Psoas muscle (tissue), 7 donors: ENCODE measurements at regions not wholly inside any gene's neighbourhood (a gene's known extent, or its start where the extent isn't known, plus 50 kb on each side); places are given as distances from the start of the nearest gene placed in this dataset.
"Not testable (repeated sequence)": the region's sequence is repeated elsewhere in the genome, so short reads cannot be mapped to it uniquely, and the experiment has no call there.

Experiments
- ATAC-seq, 4 donors: fragments of 200-7000 bp; cut with Tn5 transposase; one replicate each; pipeline ENCODE4 v1.9.1; 2020; ENCODE audit warnings: moderate library complexity in 3 of 4, mild to moderate bottlenecking in 2 of 4
- DNase-seq, 2 donors: peaks; one replicate each; pipeline ENCODE4 v3.0.0-alpha.2; 2020
- H3K27ac ChIP-seq: fragments of 200-600 bp; one replicate; pipeline ENCODE4 v1.8.0; 2022
- H3K27me3 ChIP-seq, 3 donors: fragments of 200-600 bp in 1 of 3; one replicate each; pipeline versions ENCODE4 v1.6.1 to v1.8.0; 2013 to 2022; ENCODE audit warnings: low read length in 2 of 3, mild to moderate bottlenecking in 2 of 3, moderate library complexity in 1 of 3; ENCODE audit not compliant: insufficient read depth in 3 of 3
- H3K36me3 ChIP-seq, 2 donors: fragments of 200-600 bp in 1 of 2; one replicate each; pipeline versions ENCODE4 v1.6.1 to v1.8.0; 2013 to 2022; ENCODE audit warnings: low read depth in 1 of 2, mild to moderate bottlenecking in 1 of 2, moderate library complexity in 1 of 2; ENCODE audit not compliant: insufficient read depth in 1 of 2
- H3K4me1 ChIP-seq: fragments of 200-600 bp; one replicate; pipeline ENCODE4 v1.8.0; 2022
- H3K4me3 ChIP-seq: fragments of 200-600 bp; one replicate; pipeline ENCODE4 v1.8.0; 2022; ENCODE audit warnings: mild to moderate bottlenecking
- H3K9me3 ChIP-seq: fragments of 200-600 bp; one replicate; pipeline ENCODE4 v1.8.0; 2022
- CTCF ChIP-seq: fragments of 200-600 bp; IDR thresholded peaks from one replicate; pipeline ENCODE4 v1.8.0; 2022; ENCODE audit warnings: antibody characterized with exemption
- WGBS, 3 donors: extraction: QIAGEN DNeasy Blood & Tissue Kit; methylation state at CpG; one replicate each; pipeline versions ENCODE4 v1.1.6 to v1.1.7; 2013; 5-methylcytosine and 5-hydroxymethylcytosine counted together
- intact Hi-C, 2 donors: fragments of 100-400 bp; cut with DNase I; formaldehyde crosslinking; loops; one replicate each; pipeline versions ENCODE4 v1.11.0 to v1.14.2; 2022
- donor health status: healthy with polysubstance abuse.
- donor health status: DM: no; HTN: no; CAD: no; lungs with moderate emphysema.
- donor health status: Bipolar disorder and iron deficiency.
- donor health status: healthy.
- donor health status: DM: yes; HTN: yes; CAD: no.
- donor health status: DM: no; HTN: no; CAD: no.
- donor health status: DM: yes; HTN: yes; CAD: no.

GRCh38 chr12:54721312-54721711, 73.1 kb upstream of the DCD start:
- no peak for DNase-seq
- peaks cover 0 to 5% (median 2%) of the 10 kb centered on the region in 3 donors for H3K27me3 ChIP-seq
- ATAC-seq, result no peak
- intact Hi-C loops, result no loop called here
- WGBS, 3 donors, result 66 to 74% (median 66%) methylated on average over 3 of the region's 3 CpGs
- no peak overlapping the region for H3K27ac ChIP-seq
- no peaks in the 10 kb centered on the region for H3K9me3 ChIP-seq
- H3K36me3 ChIP-seq, result no peaks in the 10 kb centered on the region
- no peaks in the 10 kb centered on the region for H3K4me1 ChIP-seq
- no peak overlapping the region for H3K4me3 ChIP-seq
- TF ChIP-seq CTCF, result no peak

GRCh38 chr12:54719691-54720090, 71.5 kb upstream of the DCD start:
- Histone ChIP-seq H3K4me3 (no peak overlapping the region), H3K4me1 (no peaks in the 10 kb centered on the region), H3K27ac (no peak overlapping the region), H3K36me3 (no peaks in the 10 kb centered on the region), H3K27me3 (peaks cover 0 to 5% (median 2%) of the 10 kb centered on the region in 3 donors), H3K9me3 (no peaks in the 10 kb centered on the region)
- intact Hi-C loops, result no loop called here
- no peak for DNase-seq
- 71 to 83% (median 74%) methylated on average over 5 of the region's 5 CpGs for WGBS, 3 donors
- no peak for ATAC-seq
- no peak for TF ChIP-seq CTCF

GRCh38 chr12:54716261-54716660, 68.1 kb upstream of the DCD start:
- ATAC-seq, result no peak
- Histone ChIP-seq H3K36me3 (no peaks in the 10 kb centered on the region), H3K27me3 (peaks cover 0 to 5% (median 4%) of the 10 kb centered on the region in 3 donors), H3K4me3 (no peak overlapping the region), H3K4me1 (no peaks in the 10 kb centered on the region), H3K9me3 (no peaks in the 10 kb centered on the region), H3K27ac (no peak overlapping the region)
- no peak for TF ChIP-seq CTCF
- intact Hi-C loops, result no loop called here
- 46 to 57% (median 55%) methylated on average over 2 of the region's 2 CpGs for WGBS, 3 donors
- no peak for DNase-seq

- 27 to 72% (median 71%) methylated on average over 3 of the region's 3 CpGs for WGBS, 3 donors
- H3K27ac ChIP-seq, H3K4me3 ChIP-seq, H3K9me3 ChIP-seq, intact Hi-C loops, H3K36me3 ChIP-seq, H3K4me1 ChIP-seq, DNase-seq, ATAC-seq, H3K27me3 ChIP-seq: not testable (repeated sequence)
These were observed 65.7 kb upstream of the DCD start for GRCh38 chr12:54713876-54714275.

- Histone ChIP-seq H3K4me1 (no peaks in the 10 kb centered on the region), H3K36me3 (no peaks in the 10 kb centered on the region), H3K9me3 (no peaks in the 10 kb centered on the region), H3K27ac (no peak overlapping the region), H3K27me3 (peaks cover 0 to 4% (median 0%) of the 10 kb centered on the region in 3 donors), H3K4me3 (no peak overlapping the region)
- ATAC-seq, result no peak
- TF ChIP-seq CTCF, result no peak
- intact Hi-C loops, result no loop called here
- WGBS, 3 donors, result 76 to 92% (median 85%) methylated on average over 1 of the region's 1 CpG
- no peak for DNase-seq
These were observed 63.5 kb upstream of the DCD start for GRCh38 chr12:54711669-54712068.
